CD1c-positive myeloid dendritic cell (primary cell): ENCODE measurements at regions not wholly inside any gene's neighbourhood (a gene's known extent, or its start where the extent isn't known, plus 50 kb on each side); places are given as distances from the start of the nearest gene placed in this dataset.
"Not testable (repeated sequence)": the region's sequence is repeated elsewhere in the genome, so short reads cannot be mapped to it uniquely, and the experiment has no call there.

Source experiments
- DNase-seq: peaks from one replicate; pipeline ENCODE4 v3.0.0-alpha.2; 2016; ENCODE audit errors: extremely low spot score

- no peak for DNase-seq
Observed at GRCh38 chr10:109281347-109281746, 642.0 kb downstream of the XPNPEP1 start.

GRCh38 chr10:109280837-109281236, 642.5 kb downstream of the XPNPEP1 start:
- no peak for DNase-seq

DNA sequence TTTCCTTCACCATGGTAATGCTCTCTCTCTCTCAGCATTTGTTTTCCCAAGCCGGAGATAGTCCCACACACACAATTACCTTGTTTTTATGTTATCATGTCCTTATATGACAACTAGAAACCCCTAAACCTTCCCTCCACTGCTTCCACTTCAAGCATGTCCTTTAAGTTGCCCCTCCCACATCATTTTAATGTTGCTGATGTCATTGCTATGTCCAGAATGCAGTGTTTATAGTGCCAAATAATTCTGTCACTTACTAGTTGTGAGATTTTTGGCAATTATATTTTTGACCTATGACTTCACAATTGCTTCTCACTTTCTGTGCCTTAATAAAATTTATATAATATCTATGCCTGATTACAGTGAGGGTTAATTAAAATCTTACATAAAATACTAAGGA, 645.9 kb downstream of the XPNPEP1 start:
- DNase-seq, result no peak

- no peak for DNase-seq
Observed at GRCh38 chr10:109275960-109276359, 647.4 kb downstream of the XPNPEP1 start.

- DNase-seq, result no peak
Observed at GRCh38 chr10:109274681-109275080, 648.6 kb downstream of the XPNPEP1 start.

DNA sequence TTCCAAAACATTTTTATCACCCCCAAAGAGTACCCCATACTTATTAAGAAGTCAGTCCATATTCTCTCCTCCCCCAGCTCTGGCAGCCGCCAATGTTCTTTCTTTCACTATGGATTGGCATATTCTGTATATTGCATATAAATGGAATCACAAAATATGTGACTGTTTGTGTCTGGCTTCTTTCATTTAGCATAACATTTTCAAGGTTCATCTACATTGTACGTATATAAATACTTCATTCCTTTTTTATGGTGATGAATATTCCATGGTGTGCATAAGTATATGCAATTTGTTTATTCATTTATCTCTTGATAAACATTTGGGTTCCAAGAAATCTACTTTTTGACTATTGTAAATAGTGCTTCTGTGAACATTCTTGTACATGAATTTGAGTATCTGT, 653.1 kb downstream of the XPNPEP1 start:
- DNase-seq, result no peak

DNA sequence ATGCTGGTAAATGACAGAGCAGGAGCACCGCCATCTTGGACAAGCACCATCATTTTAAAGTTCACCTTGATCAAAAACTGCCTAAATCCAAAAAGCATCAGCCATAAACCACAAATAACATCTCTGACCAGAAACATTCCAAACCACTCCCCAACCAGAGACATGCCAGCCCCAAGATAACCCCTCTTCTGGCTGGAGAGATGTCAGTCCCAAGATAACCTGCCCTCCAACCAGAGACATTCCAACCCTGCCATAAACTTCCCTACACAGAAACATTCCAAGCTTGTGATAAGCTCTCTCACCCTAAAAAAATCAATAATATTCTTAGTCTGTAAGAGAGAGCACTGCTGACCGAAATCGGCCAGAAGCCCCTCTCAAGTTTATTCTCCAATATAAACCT, 659.3 kb downstream of the XPNPEP1 start:
- DNase-seq, result no peak

- DNase-seq, result no peak
Observed at GRCh38 chr10:109261231-109261630, 662.1 kb downstream of the XPNPEP1 start.

GRCh38 chr10:109259293-109259692, 664.0 kb downstream of the XPNPEP1 start:
- DNase-seq, result no peak

DNA sequence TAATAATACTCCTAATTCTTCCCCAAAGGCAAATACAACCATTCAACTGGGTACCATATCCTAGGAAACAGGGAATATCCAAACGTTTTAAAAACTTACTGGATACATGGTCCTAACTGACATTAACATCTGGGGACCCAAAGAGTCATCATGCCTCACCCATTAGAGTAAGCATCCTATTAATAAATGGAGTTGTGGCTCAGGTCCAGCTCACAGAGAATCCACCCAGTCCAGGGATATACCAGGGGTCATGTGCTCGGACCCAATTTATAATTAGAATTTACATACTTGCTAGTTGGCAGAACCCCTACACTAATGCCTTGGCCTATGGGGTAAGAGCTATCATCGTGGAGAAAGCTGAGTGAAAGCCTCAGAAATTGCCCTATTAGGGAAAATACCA, 670.0 kb downstream of the XPNPEP1 start:
- DNase-seq, result no peak

GRCh38 chr10:109250152-109250551, 673.2 kb downstream of the XPNPEP1 start:
- DNase-seq, result no peak

- DNase-seq, result no peak
Observed at GRCh38 chr10:109247814-109248213, 675.5 kb downstream of the XPNPEP1 start.

- no peak for DNase-seq
Observed at GRCh38 chr10:109245821-109246220, 677.5 kb downstream of the XPNPEP1 start.

DNA sequence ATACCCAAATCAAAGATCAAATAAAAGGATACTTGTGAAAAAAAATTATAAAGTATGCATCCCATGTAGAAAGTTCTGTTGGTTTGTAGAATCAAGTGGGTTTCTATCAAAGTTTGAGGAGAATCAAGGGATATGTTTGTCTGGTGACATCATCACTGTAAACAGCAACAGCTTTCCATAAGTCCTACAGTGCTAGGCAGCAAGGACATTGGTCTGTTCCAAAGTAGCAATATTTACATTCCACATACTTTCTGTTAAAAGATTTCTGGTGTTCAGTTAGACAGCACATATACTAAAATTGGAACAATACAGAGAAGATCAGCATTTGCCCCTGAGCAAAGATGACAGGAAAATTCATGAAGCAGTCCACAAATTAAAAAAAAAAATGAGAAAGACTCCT, 683.9 kb downstream of the XPNPEP1 start:
- DNase-seq, result no peak

DNA sequence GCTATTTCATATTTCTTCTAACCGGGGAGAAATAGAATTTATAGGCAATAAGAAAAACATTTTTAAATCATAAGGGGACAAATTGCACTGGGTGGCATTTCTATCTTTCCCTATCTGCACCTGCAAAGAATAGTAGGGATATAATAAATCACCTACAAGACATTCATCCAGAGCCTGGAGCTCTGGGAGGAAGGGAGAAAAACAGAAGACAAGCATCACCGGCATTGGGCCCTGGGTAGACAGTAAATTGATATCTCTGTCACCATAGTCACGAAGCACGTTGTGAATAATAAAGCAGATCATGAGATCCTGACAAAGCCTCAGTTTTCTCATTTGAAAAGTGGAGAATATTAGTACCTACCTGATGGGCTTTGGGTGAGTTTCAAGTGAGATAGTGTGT, 685.6 kb downstream of the XPNPEP1 start:
- no peak for DNase-seq

- no peak for DNase-seq
Observed at GRCh38 chr10:109237050-109237449, 686.3 kb downstream of the XPNPEP1 start.

DNA sequence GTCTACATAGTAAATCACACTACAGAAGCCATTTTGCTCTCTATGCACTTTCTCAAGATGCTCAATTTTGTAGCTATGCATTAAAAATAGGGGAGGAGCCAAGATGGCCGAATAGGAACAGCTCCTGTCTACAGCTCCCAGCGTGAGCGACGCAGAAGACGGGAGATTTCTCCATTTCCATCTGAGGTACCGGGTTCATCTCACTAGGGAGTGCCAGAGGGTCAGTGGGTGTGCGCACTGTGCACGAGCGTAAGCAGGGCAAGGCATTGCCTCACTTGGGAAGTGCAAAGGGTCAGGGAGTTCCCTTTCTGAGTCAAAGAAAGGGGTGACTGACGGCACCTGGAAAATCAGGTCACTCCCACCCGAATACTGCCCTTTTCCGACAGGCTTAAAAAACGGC, 699.8 kb downstream of the XPNPEP1 start:
- not testable (repeated sequence) for DNase-seq

GRCh38 chr10:109219935-109220605, 703.2 kb downstream of the XPNPEP1 start:
- DNase-seq, result no peak

DNA sequence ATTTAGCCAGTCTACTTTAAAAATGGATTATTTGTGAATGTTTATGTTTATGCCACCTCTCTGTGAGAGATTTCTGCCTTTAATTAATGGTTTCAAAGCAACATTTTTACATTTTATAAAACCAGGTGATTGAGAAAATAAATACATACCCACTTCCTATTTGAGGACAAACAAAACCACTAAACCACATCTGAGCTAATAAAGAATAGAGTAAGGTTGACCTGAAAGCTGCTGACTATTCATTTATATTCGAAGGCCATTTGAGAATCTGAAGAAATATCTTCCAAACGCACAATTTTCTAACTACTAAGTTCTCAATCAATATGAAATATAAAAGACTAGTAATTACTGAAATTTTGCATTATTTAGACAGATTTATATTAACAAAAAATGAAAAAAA, 705.1 kb downstream of the XPNPEP1 start:
- no peak for DNase-seq

GRCh38 chr10:109215291-109216075, 707.8 kb downstream of the XPNPEP1 start:
- no peak for DNase-seq

DNA sequence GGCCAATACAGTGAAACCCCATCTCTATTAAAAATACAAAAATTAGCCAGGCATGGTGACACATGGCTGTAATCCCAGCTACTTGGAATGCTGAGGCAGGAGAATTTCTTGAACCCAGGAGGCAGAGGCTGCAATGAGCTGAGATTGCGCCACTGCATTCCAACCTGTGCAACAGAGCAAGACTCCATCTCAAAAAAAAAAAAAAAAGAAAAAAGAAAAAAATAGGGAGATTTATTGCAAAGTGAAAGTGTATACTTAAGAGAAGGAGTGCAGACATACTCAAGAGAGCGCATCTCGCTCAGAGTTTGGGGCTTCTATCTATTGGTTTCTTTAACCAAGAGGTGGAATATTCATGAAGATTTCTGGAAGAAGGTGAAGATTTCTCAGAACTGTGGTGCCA, 708.4 kb downstream of the XPNPEP1 start:
- not testable (repeated sequence) for DNase-seq

DNA sequence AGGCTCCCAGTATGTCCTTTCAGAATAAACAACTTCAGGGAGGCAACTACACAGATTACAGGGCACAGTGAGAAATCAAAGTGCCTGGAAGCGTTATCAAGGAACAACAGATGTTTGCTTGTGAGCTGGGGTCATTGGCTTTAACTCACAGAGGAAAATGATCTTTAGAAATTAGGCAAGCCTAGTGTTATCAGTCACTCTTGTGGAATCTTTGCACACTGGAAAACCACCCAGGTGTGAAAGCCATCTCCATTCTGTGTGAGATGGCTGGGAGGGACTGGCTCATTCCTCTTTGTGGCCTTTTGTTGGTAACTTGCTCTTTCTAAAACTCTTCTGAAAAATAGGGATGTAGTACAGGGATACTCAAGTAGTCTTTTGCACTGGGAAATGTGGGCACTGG, 716.0 kb downstream of the XPNPEP1 start:
- no peak for DNase-seq

DNA sequence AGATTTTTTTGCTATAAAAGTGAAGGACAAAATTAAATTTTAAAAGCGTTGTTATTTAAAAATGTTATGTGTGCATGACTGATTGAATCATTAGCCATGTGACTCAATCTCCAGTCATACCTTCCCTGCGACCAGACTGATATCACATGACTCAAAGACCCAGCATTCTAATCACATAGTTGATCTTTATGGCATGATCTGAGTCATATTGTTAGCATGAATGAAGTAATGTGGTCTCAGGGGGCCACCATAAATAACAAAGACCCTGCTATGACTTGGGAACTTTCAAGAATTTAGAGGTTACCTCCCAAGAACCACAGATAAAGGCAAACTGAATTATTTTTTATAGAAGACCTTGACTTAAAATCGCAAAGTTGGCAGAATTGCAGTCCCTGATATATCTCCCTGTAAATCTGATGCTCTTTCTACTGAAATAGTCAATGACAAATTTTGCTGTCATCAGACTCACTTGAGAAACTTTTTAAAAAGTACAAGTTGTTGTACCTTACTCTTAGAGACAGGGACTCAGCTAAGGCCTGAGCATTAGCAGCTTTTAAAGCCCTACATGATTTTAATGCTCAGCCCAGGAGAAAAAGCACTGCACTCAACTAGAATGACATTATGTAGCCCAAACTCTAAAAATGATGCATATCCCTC, 717.3 kb downstream of the XPNPEP1 start:
- DNase-seq, result no peak
